ENCODE measurements at regions not wholly inside any gene's neighbourhood (a gene's known extent, or its start where the extent isn't known, plus 50 kb on each side); places are given as distances from the start of the nearest gene placed in this dataset.

DNA sequence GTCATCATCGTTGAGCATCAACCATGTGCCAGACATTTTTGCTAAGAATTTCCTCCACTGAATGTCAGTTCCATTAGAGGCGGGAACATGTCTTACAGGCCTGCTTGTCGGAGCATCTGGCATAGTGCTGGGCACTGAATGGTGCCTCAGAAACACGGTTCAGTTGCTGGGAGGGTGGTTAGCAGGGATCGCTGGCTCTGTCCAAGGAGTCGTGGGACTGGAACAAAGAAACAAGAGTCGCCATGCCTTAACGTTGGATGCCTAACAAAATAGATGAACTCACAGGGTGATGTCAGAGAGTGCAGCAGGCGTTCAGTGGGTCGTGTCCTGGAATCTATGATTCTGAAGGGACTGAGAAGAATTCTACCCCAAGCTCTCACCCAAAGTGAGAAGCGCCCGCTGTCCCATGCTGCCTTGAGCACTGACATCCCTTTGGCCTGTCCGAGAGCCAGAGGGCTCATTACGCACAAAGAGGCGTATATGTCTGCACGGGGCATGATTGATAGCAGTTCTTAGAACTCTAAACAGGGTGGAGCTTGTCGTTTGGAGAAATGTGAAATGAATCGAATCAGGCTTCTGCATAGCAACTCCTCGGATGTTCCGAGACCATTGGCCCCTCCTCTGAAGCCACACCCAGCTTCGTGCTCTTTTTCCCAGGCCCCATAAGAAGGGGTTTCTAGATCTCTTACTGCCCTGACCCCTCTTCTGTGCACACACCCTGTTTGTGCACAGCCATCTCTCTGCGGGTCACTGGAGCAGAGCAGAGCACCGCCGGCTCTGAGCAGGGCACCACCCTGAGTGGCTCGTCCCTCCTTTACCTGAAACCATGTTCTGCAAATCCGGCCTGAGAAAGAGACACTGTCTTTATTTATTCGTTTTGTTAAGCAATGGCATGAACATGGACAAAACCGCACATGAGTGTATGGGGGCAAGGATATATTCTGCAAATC, 113.1 kb upstream of the B3GAT1 start:
- no peak for ATAC-seq

DNA sequence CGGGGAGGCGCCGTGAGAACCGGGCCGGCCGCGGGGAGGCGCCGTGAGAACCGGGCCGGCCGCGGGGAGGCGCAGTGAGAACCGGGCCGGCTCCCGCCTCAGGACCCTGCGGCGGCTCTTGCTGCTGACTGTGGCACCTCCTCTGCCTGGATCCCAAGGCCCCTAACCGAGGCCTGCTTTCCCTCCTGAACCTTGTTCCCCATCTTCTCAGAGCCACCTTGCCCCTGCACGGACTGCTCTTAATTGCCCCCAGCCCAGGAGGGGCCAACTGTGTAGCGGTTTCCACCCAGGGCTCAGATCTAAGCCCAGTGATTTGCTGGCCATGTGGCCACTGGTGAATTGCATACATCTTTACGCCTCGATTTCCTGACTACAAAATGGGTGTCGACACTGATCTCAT, 112.2 kb upstream of the B3GAT1 start:
- no peak for ATAC-seq

DNA sequence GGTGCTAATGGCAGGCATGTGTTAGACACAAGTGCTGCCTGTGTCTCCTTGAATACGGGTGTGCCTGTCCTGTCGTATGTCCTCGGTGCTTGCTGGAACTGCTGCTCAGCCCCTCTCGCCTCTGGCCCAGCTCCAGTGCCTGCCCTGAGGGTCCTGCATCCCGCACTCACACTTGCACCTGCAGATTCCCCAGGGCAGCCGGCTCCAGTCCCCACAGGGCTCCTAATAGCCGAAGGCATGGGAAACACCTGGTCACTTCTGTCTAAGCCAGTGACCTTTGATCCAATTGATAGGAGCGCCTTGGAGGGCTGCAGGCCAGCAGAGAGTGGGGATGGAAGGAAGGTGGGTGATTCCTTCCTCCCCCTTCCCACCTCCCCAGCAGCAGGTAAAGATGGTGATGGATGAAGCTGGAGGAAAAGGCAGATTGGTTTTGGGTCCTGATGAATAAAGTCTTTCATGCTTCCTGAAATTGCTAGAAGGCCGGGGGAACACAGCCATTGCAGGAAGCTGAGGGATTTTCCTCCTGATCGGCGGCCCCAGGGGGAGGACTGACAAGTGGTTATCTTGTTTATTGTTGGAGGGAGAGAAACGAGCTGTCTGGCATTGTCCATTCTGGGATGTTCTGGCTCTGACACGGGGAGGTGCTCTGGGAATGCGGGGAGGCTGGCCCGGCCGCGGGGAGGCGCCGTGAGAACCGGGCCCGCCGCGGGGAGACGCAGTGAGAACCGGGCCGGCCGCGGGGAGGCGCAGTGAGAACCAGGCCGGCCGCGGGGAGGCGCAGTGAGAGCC, 110.9 kb upstream of the B3GAT1 start:
- no peak for ATAC-seq

DNA sequence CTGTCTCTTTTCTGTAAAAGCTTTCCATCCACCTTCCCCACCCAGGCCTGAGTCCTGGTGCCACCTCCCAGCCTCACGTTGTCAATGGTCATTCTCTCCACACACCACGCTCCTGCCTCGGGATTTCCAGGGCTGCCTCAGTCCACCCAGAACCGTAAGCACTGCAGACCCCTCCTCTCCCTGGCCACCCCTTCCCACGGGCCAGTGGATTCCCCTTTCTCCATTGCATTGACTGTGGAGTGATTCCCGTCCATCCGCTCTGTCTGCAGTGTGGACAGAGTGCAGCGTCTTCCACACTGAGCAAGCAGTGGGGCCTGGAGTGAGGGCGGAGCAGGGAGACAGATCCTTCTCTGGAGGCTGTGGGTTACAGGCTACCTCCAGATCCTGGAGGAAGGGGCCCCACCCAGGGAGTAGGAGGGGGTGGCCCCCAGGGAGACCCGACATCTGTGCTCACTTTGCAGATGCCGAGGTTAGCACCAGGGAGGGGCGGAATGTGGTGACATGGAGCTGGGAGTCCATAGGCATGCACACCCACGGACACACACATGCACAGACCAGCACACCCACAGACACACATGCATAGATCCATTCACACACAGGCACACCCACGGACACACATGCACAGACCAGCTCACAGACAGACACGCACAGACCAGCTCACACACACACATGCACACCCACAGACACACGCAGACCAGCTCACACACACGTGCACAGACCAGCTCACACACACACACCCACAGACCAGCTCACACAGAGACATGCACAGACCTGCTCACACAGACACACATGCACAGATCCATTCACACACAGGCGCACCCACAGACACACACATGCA, 109.6 kb upstream of the B3GAT1 start:
- ATAC-seq, result no peak

DNA sequence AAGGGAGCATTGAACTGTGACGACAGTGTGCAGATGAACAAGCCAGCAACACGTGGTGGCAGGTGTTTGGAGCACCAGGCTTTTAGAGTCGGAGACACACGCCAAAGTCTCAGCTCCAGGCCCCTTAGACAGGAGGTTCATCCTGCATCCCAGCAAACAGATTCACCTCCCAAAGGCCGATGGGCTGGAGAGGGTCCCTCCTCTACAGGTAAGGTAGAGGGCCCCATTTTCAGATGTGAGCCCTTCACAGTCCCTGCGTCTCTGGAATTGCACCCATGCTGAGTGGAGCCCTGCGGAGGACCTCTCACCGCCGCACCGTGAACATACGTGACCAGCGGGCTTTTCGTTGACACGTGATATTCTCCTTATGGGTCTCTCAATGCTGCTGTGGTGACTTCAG, 109.0 kb upstream of the B3GAT1 start:
- no peak for ATAC-seq

DNA sequence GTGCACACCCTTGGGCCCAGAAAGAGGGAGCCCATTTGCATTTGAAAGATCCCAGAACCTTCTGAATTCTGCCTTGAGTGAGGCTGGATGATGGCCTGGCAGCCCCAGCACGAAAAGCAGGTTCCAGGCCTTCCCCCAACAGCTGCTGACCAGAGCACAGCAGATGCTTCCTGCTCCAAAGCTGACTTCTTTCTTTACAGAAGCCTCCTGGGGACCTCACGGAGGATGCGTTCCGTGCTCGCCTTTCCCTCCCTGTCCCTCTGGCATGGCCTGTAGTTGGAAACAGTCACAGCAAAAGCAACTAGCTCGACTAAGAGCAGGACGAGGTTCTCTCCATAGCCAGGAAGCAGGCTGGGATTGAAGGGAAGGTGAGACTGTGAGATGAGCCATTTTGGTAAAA, 107.7 kb upstream of the B3GAT1 start:
- no peak for ATAC-seq

DNA sequence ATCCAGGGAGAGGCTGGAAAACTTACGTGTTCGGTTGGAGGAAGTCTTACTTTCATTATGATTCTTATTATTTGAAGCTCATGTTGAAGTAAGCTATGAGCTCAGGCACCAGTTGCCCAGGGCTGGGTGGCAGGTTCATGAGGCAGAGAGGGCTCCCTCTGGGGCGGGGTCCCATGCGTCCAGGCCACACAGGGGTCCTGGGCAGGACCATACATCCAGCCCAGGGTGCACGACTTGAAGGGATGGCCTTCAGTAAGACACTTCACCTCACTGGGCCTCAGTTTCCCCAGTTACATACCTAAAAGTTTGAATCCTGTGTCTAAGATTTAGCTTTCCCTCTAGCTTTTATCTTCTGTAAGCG, 107.3 kb upstream of the B3GAT1 start:
- ATAC-seq, result no peak

DNA sequence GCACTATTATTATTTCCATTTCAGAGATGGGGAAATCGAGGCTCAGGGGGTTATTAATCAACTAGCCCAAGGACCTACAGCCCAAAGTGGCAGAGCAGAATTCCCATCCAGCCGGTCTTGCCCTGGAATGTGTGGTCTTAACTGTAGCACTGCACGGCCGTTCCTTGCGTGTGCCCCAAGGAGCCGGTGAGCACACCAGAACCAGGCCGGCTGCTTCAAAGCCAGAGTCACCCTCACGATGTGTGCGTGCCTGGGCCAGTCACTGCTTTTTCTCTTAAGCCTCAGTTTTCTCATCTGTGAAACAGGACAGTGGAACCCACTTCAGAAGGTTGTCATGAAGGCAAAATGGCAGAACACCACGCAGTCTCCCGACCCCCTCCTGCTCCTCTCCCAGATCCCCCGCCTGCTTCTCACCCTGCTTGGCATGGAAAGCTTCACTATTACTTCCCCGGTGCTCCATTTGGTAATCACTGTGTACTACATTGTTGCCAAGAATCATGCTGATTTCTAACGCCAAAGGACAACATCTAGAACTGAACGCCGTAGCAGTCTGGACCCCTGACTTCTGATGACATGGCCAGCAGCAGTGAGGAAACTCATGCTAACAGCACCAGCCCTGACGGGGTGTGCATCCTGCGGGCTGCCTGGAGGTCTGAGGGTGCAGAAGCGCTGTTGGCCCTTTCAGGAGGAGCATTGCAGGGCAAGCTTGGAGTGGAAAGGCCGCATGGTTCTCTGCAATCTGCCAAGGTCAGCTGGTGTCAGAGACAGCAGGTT, 106.8 kb upstream of the B3GAT1 start:
- no peak for ATAC-seq

DNA sequence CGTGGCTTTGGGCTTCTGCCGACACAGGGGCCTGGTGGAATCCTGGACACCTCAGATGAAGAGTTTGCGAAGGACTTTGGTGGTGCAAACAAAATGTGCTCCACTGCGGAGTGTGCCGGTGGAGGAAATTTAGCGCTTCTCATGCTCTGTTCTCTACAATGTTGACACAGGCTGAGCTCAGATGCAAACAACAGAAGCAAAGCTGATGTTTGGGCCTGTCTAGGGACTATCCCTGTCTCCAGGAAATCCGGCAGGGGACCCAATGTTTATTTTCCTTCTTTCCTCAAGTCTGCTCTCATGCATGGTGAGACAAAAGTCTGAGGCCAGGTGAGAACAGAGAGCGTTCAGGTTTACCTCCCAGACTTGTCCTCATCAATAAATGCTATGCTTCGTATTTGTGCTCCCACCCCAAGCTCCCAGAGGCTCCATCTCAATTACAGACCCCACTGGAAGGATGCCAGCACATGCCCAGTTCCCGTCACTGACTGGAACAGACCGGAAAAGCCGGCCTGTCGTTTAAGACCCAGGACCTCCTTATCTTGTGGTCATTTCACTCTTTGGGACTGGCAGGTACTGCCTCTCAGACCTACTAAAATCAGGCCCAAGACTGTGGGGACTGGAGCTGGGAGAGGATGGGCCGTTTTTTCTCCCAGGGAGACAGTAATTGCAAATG, 105.7 kb upstream of the B3GAT1 start:
- ATAC-seq, result no peak

DNA sequence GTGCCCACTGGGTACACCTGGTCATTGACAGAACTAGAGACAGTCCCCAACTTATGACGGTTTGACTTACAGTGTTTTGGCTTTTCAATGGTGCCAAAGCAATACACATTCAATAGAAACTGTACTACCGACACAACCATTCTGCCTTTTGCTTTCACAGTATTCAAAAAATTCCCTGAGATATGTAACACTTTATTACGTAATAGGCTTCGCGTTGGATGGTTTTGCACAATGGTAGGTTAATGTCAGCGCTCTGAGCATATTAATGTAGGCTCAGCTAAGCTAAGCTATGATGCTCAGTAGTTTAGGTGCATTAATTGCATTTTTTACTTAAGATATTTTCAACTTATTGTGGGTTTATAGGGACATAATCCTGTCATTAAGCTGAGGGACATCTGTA, 105.1 kb upstream of the B3GAT1 start:
- no peak for ATAC-seq

DNA sequence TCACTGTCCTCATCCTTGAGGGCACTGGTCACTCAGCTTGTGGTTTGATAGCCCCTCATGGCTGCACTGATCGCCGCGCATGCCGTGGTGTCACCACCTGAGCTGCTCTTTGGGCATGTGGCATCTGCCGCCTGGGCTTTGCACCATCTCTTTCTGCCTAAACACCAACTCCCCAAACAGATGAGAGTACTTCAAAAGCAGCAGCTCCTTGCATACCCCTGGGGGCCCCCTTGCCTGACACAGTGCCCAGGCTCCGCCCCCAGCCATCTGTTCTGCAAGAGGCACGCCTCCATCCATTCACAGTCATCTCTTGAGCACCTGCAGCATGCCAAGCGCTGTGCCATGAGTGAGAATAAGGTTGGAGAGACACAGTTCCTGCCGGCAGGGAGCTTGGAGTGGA, 104.5 kb upstream of the B3GAT1 start:
- ATAC-seq, result no peak

DNA sequence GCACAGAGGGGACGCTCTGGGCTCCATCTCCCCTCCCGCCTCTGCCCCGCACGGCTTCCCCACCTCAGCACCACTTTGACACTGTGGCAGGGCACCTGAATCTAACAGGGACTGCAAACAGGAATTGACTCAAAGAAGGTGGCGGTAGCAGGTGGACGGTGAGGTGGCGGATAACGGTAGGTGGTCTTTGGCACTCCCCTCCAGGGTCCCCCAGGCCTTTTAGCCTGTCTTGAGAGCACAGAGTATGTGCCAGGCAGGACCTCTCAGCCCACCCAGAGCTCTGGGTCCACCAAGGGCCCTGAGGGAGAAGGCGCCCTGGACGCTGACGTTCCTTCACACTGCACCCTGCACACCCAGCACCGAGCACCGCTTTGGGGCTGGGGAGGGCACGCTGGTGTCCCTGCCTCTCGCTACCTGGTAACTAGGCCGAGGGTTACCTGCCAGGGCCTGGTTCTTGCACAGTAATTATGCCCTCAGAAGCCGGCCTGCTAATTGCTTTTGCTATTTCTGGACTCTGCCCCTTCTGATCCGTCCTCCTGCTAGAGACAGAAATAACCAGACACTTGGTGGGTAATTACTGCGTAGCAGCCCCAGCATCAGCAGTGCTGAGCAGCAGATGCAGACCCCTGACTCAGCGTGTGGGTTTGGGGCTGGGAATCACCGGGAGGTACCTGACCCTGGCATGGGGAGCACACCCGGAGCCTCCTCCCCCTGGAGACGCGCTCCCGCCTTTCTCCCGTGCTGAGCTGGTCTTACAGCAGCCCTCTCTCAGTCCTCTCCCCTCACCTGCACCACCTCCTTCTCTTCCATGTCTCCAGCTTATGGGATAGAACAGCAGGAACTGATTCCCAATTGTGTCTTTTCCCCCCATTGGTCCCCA, 103.3 kb upstream of the B3GAT1 start:
- no peak for ATAC-seq

DNA sequence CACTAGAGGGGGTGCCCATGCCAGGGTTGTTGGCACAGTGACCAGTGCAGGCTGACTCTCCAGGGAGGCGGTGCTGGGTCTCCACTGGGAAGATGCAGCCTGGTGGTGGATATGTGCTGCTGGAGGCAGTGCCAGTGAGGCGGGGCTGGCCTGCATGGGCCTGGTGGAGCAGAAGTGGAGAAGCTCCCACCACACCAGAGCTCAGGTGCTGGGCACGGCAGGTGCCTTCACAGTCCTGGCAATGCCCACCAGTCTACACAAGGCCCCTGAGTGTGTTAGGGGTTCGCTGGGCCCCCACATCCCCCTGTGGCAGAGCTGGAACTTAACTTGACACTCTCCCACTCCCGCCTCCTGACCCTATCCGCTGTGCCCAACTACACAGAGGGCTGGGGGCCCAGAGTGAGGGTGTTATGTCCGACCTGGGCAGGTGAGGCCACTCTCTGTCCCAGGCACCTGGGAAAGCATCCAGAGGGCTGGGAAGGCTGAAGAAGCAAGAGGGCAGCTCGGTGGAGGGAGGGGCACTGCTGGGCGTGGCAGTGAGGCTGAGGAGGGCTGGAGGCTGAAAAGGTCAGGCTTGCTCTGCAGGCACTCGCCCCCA, 102.4 kb upstream of the B3GAT1 start:
- no peak for ATAC-seq

DNA sequence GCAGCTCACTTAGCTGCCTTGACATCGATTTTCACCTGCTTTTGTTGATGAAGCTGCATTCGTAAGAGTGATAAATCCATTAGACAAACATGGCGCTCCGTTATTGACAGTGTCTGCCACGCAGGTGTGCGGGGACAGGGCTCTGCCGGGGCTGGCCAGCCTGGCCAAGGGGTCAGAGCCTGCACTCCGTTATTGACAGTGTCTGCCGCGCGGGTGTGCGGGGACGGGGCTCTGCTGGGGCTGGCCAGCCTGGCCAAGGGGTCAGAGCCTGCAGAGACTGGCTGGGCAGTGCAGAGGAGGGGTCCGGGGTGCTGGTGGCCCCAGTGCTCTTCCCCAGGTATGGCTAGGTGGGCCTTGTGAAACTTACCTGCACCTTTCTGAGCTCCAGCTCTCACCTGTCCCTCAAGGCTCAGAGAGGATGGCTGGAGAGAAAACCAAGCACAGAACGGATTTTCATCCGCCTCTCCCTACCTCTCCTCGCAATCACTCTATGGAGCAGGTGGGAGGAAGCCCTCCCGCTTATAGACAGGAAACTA, 101.6 kb upstream of the B3GAT1 start:
- no peak for ATAC-seq

DNA sequence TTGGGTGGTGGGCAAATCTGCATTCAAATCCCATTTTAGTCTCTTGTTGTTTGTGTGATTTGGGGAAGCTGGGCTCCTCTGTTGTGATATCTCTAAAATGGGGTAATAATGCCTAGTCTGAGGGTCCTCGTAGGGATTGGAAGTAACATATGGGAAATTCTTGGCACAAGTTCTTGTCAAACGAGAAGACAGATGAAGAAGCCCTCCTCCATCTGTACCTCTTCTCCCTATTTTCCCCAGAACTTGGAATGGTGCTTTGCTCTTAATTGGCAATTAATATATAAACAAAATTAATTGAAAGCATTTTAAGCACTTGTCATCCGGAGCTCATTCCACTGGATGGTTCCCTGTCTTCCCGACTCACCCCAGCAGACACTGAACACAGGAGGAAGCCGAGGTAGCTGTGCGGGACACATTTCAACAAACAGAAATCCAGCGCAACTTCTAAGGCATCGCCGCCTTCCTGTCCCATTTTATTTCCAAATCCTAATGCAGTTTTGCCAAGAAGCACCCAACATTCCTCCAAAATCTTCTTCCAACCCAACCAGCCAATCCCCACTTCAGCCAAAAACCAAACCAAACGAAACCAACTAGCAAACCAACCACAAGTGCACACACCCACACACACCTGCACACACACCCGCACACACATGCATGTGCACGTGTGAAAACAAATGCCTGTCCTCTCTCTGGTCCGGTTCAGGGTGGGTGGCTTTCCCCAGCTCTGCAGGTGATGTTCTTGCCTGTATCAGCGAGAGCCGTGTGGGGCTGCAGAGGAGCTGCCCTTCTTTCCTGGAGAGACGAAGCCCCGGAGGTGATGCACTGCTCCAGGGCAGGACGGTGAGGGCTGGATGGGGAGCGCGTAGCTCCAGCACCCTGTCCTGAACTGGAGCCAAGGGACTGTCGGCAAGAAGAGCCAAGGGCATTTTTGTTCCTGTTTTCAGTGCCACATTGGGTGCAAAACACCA, 100.8 kb upstream of the B3GAT1 start:
- ATAC-seq, result no peak

DNA sequence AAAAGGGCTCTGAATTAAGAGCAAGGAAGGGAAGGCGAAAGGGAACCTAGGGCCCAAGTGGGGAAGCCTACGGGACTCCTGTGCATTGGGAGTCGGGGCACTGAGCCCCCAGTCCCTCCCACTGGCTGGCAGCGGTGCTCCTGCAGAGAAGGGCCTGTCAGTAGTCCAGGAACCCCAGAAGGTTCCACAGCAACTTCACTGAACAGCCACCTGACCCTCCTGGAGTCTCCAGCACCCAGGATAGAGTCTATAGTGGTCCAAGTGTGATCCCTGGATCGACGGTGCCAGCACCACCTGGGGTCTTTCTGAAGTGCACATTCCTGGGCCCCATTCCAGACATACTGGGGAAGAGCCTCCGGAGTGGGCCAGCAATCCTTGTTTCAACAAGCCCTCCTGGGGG, 100.0 kb upstream of the B3GAT1 start:
- no peak for ATAC-seq

DNA sequence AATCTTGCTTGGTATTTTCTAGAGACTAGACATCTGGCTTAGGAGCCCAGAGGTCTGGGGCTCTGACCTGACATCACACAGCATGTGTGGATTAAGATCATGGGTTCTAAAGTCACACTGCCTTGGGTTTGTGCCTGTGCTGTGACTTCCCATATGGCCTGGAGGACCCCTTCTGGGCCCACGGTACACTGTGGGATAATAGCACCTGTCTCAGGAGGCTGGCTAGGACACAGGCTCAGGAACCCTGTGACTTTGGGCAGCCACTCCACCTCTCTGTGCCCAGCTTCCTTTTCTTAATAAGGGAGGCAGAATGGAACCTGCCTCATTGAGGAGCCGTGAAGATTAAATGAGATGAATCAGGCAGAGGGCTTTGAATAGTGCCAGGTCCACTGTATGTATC, 99.2 kb upstream of the B3GAT1 start:
- no peak for ATAC-seq

DNA sequence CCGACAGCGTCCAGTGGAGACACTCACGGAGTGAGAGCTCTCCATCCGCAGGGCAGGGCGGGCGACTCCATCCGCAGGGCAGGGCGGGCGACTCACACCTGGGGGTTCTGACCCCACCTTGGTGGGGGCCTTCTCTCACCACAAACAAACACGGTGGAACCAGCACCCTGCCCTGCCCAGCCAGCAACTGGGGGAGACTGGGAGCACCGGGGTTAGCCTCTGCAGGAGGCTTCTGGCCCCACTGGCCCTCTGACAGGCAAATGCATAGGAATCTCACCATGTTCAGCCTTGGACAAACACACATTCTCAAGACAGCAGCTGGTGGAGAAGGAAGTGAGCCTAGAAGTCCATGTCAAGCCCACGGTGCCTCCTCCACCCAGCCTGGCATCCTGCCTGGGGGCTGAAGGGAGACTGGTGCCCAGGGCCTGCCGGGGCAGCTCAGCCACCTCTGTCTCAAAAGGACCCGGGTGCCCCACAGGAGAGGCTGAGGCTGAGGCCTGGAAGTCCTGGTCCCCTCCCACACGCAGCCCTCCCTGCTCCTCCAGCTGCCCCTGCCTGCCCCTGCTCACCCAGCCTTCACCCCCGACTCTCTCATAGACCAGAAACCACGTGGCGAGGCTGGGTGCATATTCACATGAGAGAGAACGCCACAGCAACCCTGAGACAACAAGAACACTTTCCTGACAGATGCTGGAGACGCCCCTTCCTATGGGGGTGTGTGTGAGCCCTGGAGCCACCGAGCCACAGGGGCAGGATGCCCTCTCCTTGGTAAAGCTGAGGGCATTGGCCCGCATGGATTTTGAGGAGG, 98.4 kb upstream of the B3GAT1 start:
- no peak for ATAC-seq

Measured in activated CD4-positive, CD25-positive, alpha-beta regulatory T cell treated with anti-CD3 and anti-CD28 coated beads, Interleukin-2, amount 50 U/mL, for 24 hours (primary cell).